HEK293 (cell line): ENCODE measurements at regions not wholly inside any gene's neighbourhood (a gene's known extent, or its start where the extent isn't known, plus 50 kb on each side); places are given as distances from the start of the nearest gene placed in this dataset.

ENCODE experiments used
- ZNF121 ChIP-seq: fragments of 450-650 bp; formaldehyde crosslinking; IDR thresholded peaks from 2 replicates; pipeline ENCODE4 v1.5.1; 2016; ENCODE audit warnings: missing biosample characterization, missing genetic modification characterization
- ZNF335 ChIP-seq: fragments of 450-650 bp; formaldehyde crosslinking; conservative IDR thresholded peaks from 2 replicates; pipeline ENCODE4 v1.5.1; 2016; ENCODE audit warnings: missing biosample characterization, missing genetic modification characterization
- ZNF423 ChIP-seq: fragments of 450-650 bp; formaldehyde crosslinking; IDR thresholded peaks from 2 replicates; pipeline ENCODE4 v1.5.1; 2016; ENCODE audit warnings: missing biosample characterization, missing genetic modification characterization
- ZNF555 ChIP-seq: fragments of 450-650 bp; formaldehyde crosslinking; conservative IDR thresholded peaks from 2 replicates; pipeline ENCODE4 v1.5.1; 2017; ENCODE audit warnings: missing biosample characterization, mild to moderate bottlenecking, missing genetic modification characterization, inconsistent platforms
- ZNF621 ChIP-seq: fragments of 450-650 bp; formaldehyde crosslinking; IDR thresholded peaks from 2 replicates; pipeline ENCODE4 v1.5.1; 2017; ENCODE audit warnings: missing biosample characterization, missing genetic modification characterization
- ZNF654 ChIP-seq: fragments of 450-650 bp; formaldehyde crosslinking; IDR thresholded peaks from 2 replicates; pipeline ENCODE4 v1.5.1; 2016; ENCODE audit warnings: low read depth, missing biosample characterization, missing genetic modification characterization
- TF ChIP-seq, protein P1 (sequence below): fragments of 450-650 bp; formaldehyde crosslinking; IDR thresholded peaks from 2 replicates; pipeline ENCODE4 v1.5.1; 2016; ENCODE audit warnings: missing biosample characterization, missing genetic modification characterization
- TF ChIP-seq, protein P2 (sequence below): fragments of 450-650 bp; formaldehyde crosslinking; IDR thresholded peaks from 2 replicates; pipeline ENCODE4 v1.5.1; 2016; ENCODE audit warnings: missing biosample characterization, missing genetic modification characterization

DNA sequence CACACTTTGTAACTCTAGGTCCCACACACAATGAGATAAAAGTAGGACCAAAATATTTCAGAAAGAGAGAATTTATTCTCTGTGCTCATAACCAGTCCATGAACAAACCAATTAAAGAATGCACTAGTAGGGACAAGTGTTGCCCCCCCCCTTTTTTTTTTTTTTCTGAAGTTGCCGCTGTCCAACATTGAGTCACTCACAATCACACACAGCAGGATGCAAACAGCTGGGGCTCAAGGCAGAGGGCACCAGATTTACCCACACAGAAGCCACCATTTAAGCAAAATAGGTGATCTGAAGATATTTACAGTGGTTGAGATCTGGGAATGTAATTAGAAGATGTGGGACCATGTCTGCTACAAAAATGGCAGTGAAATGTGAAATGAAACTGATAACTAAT, 850.9 kb upstream of the SLIT2 start:
- TF ChIP-seq, protein P1, sequence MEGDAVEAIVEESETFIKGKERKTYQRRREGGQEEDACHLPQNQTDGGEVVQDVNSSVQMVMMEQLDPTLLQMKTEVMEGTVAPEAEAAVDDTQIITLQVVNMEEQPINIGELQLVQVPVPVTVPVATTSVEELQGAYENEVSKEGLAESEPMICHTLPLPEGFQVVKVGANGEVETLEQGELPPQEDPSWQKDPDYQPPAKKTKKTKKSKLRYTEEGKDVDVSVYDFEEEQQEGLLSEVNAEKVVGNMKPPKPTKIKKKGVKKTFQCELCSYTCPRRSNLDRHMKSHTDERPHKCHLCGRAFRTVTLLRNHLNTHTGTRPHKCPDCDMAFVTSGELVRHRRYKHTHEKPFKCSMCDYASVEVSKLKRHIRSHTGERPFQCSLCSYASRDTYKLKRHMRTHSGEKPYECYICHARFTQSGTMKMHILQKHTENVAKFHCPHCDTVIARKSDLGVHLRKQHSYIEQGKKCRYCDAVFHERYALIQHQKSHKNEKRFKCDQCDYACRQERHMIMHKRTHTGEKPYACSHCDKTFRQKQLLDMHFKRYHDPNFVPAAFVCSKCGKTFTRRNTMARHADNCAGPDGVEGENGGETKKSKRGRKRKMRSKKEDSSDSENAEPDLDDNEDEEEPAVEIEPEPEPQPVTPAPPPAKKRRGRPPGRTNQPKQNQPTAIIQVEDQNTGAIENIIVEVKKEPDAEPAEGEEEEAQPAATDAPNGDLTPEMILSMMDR: no peak
- TF ChIP-seq ZNF121 (tag by site-specific recombination) (no peak), ZNF555 (tag by site-specific recombination) (no peak), ZNF621 (tag by site-specific recombination) (no peak), ZNF654 (tag by site-specific recombination) (no peak), ZNF423 (tag by site-specific recombination) (no peak), ZNF335 (tag by site-specific recombination) (no peak)
- TF ChIP-seq, protein P2, sequence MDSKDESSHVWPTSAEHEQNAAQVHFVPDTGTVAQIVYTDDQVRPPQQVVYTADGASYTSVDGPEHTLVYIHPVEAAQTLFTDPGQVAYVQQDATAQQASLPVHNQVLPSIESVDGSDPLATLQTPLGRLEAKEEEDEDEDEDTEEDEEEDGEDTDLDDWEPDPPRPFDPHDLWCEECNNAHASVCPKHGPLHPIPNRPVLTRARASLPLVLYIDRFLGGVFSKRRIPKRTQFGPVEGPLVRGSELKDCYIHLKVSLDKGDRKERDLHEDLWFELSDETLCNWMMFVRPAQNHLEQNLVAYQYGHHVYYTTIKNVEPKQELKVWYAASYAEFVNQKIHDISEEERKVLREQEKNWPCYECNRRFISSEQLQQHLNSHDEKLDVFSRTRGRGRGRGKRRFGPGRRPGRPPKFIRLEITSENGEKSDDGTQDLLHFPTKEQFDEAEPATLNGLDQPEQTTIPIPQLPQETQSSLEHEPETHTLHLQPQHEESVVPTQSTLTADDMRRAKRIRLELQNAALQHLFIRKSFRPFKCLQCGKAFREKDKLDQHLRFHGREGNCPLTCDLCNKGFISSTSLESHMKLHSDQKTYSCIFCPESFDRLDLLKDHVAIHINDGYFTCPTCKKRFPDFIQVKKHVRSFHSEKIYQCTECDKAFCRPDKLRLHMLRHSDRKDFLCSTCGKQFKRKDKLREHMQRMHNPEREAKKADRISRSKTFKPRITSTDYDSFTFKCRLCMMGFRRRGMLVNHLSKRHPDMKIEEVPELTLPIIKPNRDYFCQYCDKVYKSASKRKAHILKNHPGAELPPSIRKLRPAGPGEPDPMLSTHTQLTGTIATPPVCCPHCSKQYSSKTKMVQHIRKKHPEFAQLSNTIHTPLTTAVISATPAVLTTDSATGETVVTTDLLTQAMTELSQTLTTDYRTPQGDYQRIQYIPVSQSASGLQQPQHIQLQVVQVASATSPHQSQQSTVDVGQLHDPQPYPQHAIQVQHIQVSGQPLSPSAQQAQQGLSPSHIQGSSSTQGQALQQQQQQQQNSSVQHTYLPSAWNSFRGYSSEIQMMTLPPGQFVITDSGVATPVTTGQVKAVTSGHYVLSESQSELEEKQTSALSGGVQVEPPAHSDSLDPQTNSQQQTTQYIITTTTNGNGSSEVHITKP: no peak
